ENCODE measurements at regions not wholly inside any gene's neighbourhood (a gene's known extent, or its start where the extent isn't known, plus 50 kb on each side); places are given as distances from the start of the nearest gene placed in this dataset.

DNA sequence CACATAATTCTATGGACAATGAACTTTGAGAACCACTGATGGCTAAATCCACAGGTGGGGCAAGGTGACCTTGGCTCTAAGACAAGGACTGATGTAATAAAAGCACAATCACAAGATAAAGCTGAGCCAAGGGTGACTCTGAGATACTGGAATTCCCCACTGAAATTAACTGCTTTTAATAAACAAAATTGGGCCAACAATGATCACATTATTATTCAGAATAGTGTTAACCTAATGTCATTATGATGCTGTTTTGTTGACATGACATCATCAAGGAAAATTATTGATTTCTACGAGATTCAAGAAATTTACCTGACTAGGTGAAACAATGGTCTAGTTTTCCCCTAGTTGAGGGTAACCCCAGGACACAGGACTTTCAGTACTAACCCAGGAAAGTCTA is 273.7 kb upstream of the NFIA start:
- H3K4me2 ChIP-seq (ENCODE audit: low read length): no peak overlapping the region
- no peak overlapping the region for H3K9ac ChIP-seq (ENCODE audit: low read length)
- ChIA-PET CTCF (no interaction called here), RAD21 (ENCODE audit: low non-redundant PET in 1 of 2, low total read pairs in 2 of 2, uncharacterized antibody in 2 of 2, unreplicated experiment in 2 of 2) (no interaction called here), POLR2A (no interaction called here)
- TF ChIP-seq, protein P1, sequence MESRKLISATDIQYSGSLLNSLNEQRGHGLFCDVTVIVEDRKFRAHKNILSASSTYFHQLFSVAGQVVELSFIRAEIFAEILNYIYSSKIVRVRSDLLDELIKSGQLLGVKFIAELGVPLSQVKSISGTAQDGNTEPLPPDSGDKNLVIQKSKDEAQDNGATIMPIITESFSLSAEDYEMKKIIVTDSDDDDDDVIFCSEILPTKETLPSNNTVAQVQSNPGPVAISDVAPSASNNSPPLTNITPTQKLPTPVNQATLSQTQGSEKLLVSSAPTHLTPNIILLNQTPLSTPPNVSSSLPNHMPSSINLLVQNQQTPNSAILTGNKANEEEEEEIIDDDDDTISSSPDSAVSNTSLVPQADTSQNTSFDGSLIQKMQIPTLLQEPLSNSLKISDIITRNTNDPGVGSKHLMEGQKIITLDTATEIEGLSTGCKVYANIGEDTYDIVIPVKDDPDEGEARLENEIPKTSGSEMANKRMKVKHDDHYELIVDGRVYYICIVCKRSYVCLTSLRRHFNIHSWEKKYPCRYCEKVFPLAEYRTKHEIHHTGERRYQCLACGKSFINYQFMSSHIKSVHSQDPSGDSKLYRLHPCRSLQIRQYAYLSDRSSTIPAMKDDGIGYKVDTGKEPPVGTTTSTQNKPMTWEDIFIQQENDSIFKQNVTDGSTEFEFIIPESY (IDR thresholded peaks at IDR 0.05; ENCODE audit: extremely low read depth, insufficient replicate concordance, low read length): no peak
- no peak for TF ChIP-seq ZFX (IDR thresholded peaks at IDR 0.05)
- H3K27me3 ChIP-seq (ENCODE audit: insufficient read depth, low read length): 0 out of 2 replicates have a peak, but pooled peaks cover 4% of the 10 kb centered on the region
- BruUV-seq (replicated peaks): no TSS peak
- ATAC-seq (no peak), DNase-seq (ENCODE audit: low read depth, low spot score) (no peak)
- no peaks in the 10 kb centered on the region for H3K36me3 ChIP-seq (ENCODE audit: control insufficient read depth in 1 of 2, insufficient read depth in 2 of 2, low read length in 2 of 2)
- H3K4me3 ChIP-seq (replicated peaks in 1 of 2; ENCODE audit: low read depth in 1 of 2, low read length in 2 of 2): no peak overlapping the region
- H3K4me1 ChIP-seq (ENCODE audit: control insufficient read depth in 1 of 2, insufficient read depth in 2 of 2, low read length in 2 of 2): no peaks in the 10 kb centered on the region
- H4K20me1 ChIP-seq (ENCODE audit: insufficient read depth): no peaks in the 10 kb centered on the region
- no peak overlapping the region for H2AFZ ChIP-seq (ENCODE audit: low read depth, low read length, poor library complexity, severe bottlenecking)
- H3K9me3 ChIP-seq (ENCODE audit: control insufficient read depth in 1 of 2, insufficient read depth in 1 of 2, low read depth in 1 of 2, low read length in 2 of 2): no peaks in the 10 kb centered on the region
- no peak overlapping the region for H3K27ac ChIP-seq (ENCODE audit: low read depth, low read length)
- no peaks in the 10 kb centered on the region for H3K9me2 ChIP-seq (ENCODE audit: insufficient read depth)
- intact Hi-C loops (cut with micrococcal nuclease): no loop called here
- no peaks in the 10 kb centered on the region for H3K79me2 ChIP-seq (ENCODE audit: insufficient read depth, low read length)

DNA sequence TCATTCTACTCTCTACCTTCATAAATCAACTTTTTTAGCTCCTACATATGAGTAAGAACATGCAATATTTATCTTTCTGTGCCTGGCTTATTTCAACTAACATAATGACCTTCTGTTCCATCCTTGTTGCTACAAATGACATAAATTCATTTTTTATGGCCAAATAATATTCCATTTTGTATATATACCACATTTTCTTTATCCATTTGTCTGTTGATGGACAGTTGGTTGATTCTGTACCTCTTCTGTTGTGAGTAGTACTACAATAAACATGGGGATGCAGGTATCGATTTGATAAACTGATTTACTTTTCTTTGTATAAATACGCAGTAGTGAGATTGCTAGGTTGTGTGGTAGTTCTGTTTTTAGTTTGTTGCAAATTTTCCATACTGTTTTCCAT is 279.5 kb upstream of the NFIA start:
- H3K4me1 ChIP-seq (ENCODE audit: control insufficient read depth in 1 of 2, insufficient read depth in 2 of 2, low read length in 2 of 2): no peaks in the 10 kb centered on the region
- ChIA-PET POLR2A (no interaction called here), RAD21 (ENCODE audit: low non-redundant PET in 1 of 2, low total read pairs in 2 of 2, uncharacterized antibody in 2 of 2, unreplicated experiment in 2 of 2) (no interaction called here), CTCF (no interaction called here)
- H3K4me3 ChIP-seq (replicated peaks in 1 of 2; ENCODE audit: low read depth in 1 of 2, low read length in 2 of 2): no peak overlapping the region
- no peaks in the 10 kb centered on the region for H3K36me3 ChIP-seq (ENCODE audit: control insufficient read depth in 1 of 2, insufficient read depth in 2 of 2, low read length in 2 of 2)
- H3K27me3 ChIP-seq (ENCODE audit: insufficient read depth, low read length): peaks cover 2% of the 10 kb centered on the region; the same call in 1 of the 2 replicates
- no TSS peak for BruUV-seq (replicated peaks)
- DNase-seq (ENCODE audit: low read depth, low spot score): no peak
- H3K79me2 ChIP-seq (ENCODE audit: insufficient read depth, low read length): no peaks in the 10 kb centered on the region
- H3K9me3 ChIP-seq (ENCODE audit: control insufficient read depth in 1 of 2, insufficient read depth in 1 of 2, low read depth in 1 of 2, low read length in 2 of 2): no peaks in the 10 kb centered on the region
- no peak overlapping the region for H3K4me2 ChIP-seq (ENCODE audit: low read length)
- intact Hi-C loops (cut with micrococcal nuclease): no loop called here
- ATAC-seq: no peak
- H2AFZ ChIP-seq (ENCODE audit: low read depth, low read length, poor library complexity, severe bottlenecking): no peak overlapping the region
- no peaks in the 10 kb centered on the region for H4K20me1 ChIP-seq (ENCODE audit: insufficient read depth)
- H3K9ac ChIP-seq (ENCODE audit: low read length): no peak overlapping the region
- H3K27ac ChIP-seq (ENCODE audit: low read depth, low read length): no peak overlapping the region
- H3K9me2 ChIP-seq (ENCODE audit: insufficient read depth): no peaks in the 10 kb centered on the region
- TF ChIP-seq, protein P2, sequence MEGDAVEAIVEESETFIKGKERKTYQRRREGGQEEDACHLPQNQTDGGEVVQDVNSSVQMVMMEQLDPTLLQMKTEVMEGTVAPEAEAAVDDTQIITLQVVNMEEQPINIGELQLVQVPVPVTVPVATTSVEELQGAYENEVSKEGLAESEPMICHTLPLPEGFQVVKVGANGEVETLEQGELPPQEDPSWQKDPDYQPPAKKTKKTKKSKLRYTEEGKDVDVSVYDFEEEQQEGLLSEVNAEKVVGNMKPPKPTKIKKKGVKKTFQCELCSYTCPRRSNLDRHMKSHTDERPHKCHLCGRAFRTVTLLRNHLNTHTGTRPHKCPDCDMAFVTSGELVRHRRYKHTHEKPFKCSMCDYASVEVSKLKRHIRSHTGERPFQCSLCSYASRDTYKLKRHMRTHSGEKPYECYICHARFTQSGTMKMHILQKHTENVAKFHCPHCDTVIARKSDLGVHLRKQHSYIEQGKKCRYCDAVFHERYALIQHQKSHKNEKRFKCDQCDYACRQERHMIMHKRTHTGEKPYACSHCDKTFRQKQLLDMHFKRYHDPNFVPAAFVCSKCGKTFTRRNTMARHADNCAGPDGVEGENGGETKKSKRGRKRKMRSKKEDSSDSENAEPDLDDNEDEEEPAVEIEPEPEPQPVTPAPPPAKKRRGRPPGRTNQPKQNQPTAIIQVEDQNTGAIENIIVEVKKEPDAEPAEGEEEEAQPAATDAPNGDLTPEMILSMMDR (IDR thresholded peaks at IDR 0.05 in 2 of 3, conservative IDR thresholded peaks at IDR 0.05 in 1 of 3; ENCODE audit: borderline replicate concordance in 1 of 3, insufficient read depth in 1 of 3, low read depth in 2 of 3, low read length in 2 of 3): no peak
- no peak for TF ChIP-seq SP1 (IDR thresholded peaks at IDR 0.05; ENCODE audit: low read depth)
- TF ChIP-seq RAD21 (IDR thresholded peaks at IDR 0.05; ENCODE audit: low read depth): no peak
- TF ChIP-seq EZH2phosphoT487 (IDR thresholded peaks at IDR 0.05; ENCODE audit: borderline replicate concordance): no peak
- no peak for TF ChIP-seq ELF1 (IDR thresholded peaks at IDR 0.05; ENCODE audit: borderline replicate concordance, low read depth)
- TF ChIP-seq CEBPB (IDR thresholded peaks at IDR 0.05; ENCODE audit: low read depth): no peak
- TF ChIP-seq CBX3 (IDR thresholded peaks at IDR 0.05; ENCODE audit: low read depth): no peak
- TF ChIP-seq TCF7L2 (IDR thresholded peaks at IDR 0.05; ENCODE audit: borderline replicate concordance, extremely low read depth, insufficient read depth, insufficient read length): no peak
- no peak for TF ChIP-seq SRF (IDR thresholded peaks at IDR 0.05; ENCODE audit: low read depth)
- TF ChIP-seq ZFX (IDR thresholded peaks at IDR 0.05): no peak
- no peak for TF ChIP-seq ZNF274 (IDR thresholded peaks at IDR 0.05; ENCODE audit: low read depth, low read length)
- no peak for TF ChIP-seq EZH2 (IDR thresholded peaks at IDR 0.05)
- no peak for TF ChIP-seq SIN3A (IDR thresholded peaks at IDR 0.05; ENCODE audit: low read depth)
- TF ChIP-seq POLR2A (IDR thresholded peaks at IDR 0.05; ENCODE audit: borderline replicate concordance, extremely low read depth, insufficient read depth, insufficient read length): no peak

All from HCT116 (cell line).